GM23338 (cell line): ENCODE measurements at regions not wholly inside any gene's neighbourhood (a gene's known extent, or its start where the extent isn't known, plus 50 kb on each side); places are given as distances from the start of the nearest gene placed in this dataset.

Source experiments
- CTCF ChIP-seq, 2 experiments: fragments of 200-600 bp in 1 of 2; sonication (generic) in 1 of 2; conservative IDR thresholded peaks; 2 replicates each; pipeline versions ENCODE4 v1.5.1 to v1.6.1; 2016 to 2017; ENCODE audit warnings: antibody characterized with exemption in 2 of 2, low read depth in 2 of 2, mild to moderate bottlenecking in 2 of 2, moderate library complexity in 1 of 2
- ETS1 ChIP-seq: IDR thresholded peaks from 2 replicates; pipeline ENCODE4 v1.6.1; 2016; ENCODE audit warnings: antibody characterized with exemption
- EZH2 ChIP-seq: fragments of 200-600 bp; sonication (generic); IDR thresholded peaks from one replicate; pipeline ENCODE4 v1.8.0; 2017; ENCODE audit warnings: antibody characterized with exemption, mild to moderate bottlenecking, low read depth; ENCODE audit not compliant: unreplicated experiment
- EZH2phosphoT487 ChIP-seq: fragments of 200-600 bp; sonication (generic); IDR thresholded peaks from one replicate; pipeline ENCODE4 v1.8.1; 2018; ENCODE audit warnings: antibody characterized with exemption; ENCODE audit not compliant: unreplicated experiment
- NANOG ChIP-seq: IDR thresholded peaks from 2 replicates; pipeline ENCODE4 v1.6.1; 2016; ENCODE audit warnings: antibody characterized with exemption, borderline replicate concordance
- POLR2AphosphoS5 ChIP-seq: IDR thresholded peaks from 2 replicates; pipeline ENCODE4 v1.6.1; 2016; ENCODE audit warnings: antibody characterized with exemption, low read depth
- REST ChIP-seq: IDR thresholded peaks from one replicate; pipeline ENCODE4 v1.6.1; 2018; ENCODE audit warnings: antibody characterized with exemption; ENCODE audit not compliant: unreplicated experiment
- STAT1 ChIP-seq: IDR thresholded peaks from one replicate; pipeline ENCODE4 v1.6.1; 2016; ENCODE audit warnings: antibody characterized with exemption; ENCODE audit not compliant: unreplicated experiment
- ZNF114 ChIP-seq: fragments of 250-450 bp; sonication (Bioruptor Pico); IDR thresholded peaks from 2 replicates; pipeline ENCODE4 v1.5.0; 2020; ENCODE audit warnings: mild to moderate bottlenecking, moderate library complexity
- ZNF331 ChIP-seq: fragments of 250-450 bp; sonication (Bioruptor Pico); IDR thresholded peaks from 2 replicates; pipeline ENCODE4 v1.5.0; 2020; ENCODE audit warnings: low read depth, mild to moderate bottlenecking, moderate library complexity

GRCh38 chr19:27858981-27859581, 1353.9 kb downstream of the UQCRFS1 start:
- TF ChIP-seq POLR2AphosphoS5: no peak
- TF ChIP-seq ETS1: no peak
- no peak for TF ChIP-seq CTCF (conservative IDR thresholded peaks at IDR 0.05; ENCODE audit: low read depth in 2 of 2)
- no peak for TF ChIP-seq STAT1
- TF ChIP-seq EZH2phosphoT487: no peak
- no peak for TF ChIP-seq REST
- TF ChIP-seq EZH2: no peak
- TF ChIP-seq ZNF331 (CRISPR knock-in tag): no peak
- no peak for TF ChIP-seq ZNF114 (CRISPR knock-in tag)
- TF ChIP-seq NANOG: no peak
